ENCODE measurements at regions not wholly inside any gene's neighbourhood (a gene's known extent, or its start where the extent isn't known, plus 50 kb on each side); places are given as distances from the start of the nearest gene placed in this dataset.

DNA sequence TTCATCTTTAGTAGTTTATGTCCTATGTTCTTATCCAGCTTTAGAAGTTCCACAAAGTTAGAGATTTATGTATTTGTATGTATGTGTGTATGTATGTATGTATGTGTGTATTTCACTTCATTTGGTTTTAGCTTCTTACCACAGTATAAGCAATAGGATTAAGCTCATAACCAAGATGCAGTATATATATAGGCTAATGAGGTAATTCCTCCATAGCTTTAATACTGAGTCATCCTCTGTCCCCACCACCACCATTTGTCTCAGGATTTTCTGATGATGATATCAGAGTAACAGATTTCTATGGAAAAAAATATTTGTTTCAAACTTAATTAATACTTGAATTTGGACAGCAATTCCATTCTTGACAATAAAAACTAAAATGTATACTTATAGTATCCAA, 159.2 kb downstream of the SOX11 start:
- TF ChIP-seq, protein P1, sequence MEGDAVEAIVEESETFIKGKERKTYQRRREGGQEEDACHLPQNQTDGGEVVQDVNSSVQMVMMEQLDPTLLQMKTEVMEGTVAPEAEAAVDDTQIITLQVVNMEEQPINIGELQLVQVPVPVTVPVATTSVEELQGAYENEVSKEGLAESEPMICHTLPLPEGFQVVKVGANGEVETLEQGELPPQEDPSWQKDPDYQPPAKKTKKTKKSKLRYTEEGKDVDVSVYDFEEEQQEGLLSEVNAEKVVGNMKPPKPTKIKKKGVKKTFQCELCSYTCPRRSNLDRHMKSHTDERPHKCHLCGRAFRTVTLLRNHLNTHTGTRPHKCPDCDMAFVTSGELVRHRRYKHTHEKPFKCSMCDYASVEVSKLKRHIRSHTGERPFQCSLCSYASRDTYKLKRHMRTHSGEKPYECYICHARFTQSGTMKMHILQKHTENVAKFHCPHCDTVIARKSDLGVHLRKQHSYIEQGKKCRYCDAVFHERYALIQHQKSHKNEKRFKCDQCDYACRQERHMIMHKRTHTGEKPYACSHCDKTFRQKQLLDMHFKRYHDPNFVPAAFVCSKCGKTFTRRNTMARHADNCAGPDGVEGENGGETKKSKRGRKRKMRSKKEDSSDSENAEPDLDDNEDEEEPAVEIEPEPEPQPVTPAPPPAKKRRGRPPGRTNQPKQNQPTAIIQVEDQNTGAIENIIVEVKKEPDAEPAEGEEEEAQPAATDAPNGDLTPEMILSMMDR (conservative IDR thresholded peaks at IDR 0.05; ENCODE audit: low read depth, low read length), result no peak
- TF ChIP-seq EZH2 (IDR thresholded peaks at IDR 0.05; ENCODE audit: low read length, unreplicated experiment), result no peak
